ENCODE measurements at regions not wholly inside any gene's neighbourhood (a gene's known extent, or its start where the extent isn't known, plus 50 kb on each side); places are given as distances from the start of the nearest gene placed in this dataset.

- Mint-ChIP-seq H3K27ac (no peak overlapping the region), H3K9me3 (peaks cover 3% of the 10 kb centered on the region), H3K4me3 (no peak overlapping the region), H3K27me3 (peaks cover 2% of the 10 kb centered on the region), H3K36me3 (ENCODE audit: low read depth) (no peaks in the 10 kb centered on the region), H3K4me1 (no peaks in the 10 kb centered on the region)
- ChIA-PET POLR2A (no interaction called here), CTCF (no interaction called here)
- no peak for DNase-seq
These were observed 610.6 kb upstream of the CFAP20DC start for GRCh38 chr3:59660376-59660775.

DNA sequence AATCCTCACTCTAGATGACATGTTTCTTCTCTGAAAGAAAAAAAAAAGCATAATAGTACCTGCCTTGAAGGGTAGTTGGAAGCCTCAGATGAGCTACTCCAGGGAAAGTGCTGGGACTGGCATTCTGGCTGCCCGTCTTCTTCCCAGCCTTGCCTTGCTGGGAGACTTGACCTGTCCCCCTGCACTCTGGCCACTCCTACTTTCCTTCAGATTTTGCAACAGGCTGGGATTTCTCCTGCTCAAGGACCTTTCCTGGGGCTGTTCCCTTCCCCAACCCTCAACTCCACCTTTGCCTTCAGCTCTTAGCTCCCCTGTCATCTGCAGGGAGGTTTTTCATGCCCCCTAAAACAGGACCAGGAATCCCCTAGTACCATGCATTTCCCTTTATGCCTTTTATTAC is 609.9 kb upstream of the CFAP20DC start:
- no peak overlapping the region for H3K4me3 Mint-ChIP-seq
- no peaks in the 10 kb centered on the region for H3K4me1 Mint-ChIP-seq
- no peak for DNase-seq
- no peak overlapping the region for H3K27ac Mint-ChIP-seq
- CTCF ChIA-PET: no interaction called here
- H3K9me3 Mint-ChIP-seq: peaks cover 3% of the 10 kb centered on the region
- POLR2A ChIA-PET: no interaction called here
- no peaks in the 10 kb centered on the region for H3K36me3 Mint-ChIP-seq (ENCODE audit: low read depth)
- peaks cover 2% of the 10 kb centered on the region for H3K27me3 Mint-ChIP-seq

DNA sequence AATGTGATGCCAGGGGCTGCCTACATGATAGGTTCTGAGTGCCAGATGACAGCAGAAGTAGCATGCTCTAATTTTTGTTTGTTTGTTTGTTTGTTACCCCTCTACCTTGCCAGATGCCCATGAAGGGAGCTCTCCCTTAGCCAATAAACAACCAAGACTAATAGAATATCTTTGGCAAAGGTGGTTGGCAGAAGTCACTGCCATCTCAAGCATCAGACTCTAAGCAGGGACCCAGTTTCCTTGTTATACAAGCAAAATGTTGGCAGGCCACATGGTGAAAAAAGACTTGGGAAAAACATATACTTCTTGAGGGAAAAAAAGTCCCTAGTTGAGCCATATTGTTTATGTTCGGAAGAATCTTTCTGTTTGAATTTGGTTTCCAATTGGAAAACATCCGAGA is 609.0 kb upstream of the CFAP20DC start:
- ChIA-PET POLR2A (no interaction called here), CTCF (no interaction called here)
- DNase-seq: no peak
- Mint-ChIP-seq H3K9me3 (peaks cover under 1% of the 10 kb centered on the region), H3K4me1 (no peaks in the 10 kb centered on the region), H3K36me3 (ENCODE audit: low read depth) (no peaks in the 10 kb centered on the region), H3K4me3 (no peak overlapping the region), H3K27ac (no peak overlapping the region), H3K27me3 (peaks cover 2% of the 10 kb centered on the region)

DNA sequence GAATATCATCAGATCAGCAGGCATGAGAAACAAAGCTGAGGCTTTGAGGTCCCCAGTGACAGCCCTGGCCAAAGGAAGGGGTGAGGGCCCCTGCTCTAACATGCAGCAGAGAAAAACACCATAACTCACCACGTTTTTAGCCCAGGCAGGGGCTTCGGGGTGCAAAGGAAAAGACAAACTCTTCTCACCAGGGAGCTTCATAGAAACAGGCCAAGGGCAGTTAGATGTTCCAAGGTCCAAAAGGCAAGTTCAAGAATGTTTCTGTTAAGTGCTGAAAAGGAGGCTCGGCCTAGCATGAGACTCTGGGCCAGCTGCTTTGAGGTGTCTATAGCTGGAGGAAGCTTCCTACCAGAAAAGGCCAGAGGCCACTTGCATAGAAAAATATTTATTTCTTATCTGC is 608.4 kb upstream of the CFAP20DC start:
- no peaks in the 10 kb centered on the region for H3K36me3 Mint-ChIP-seq (ENCODE audit: low read depth)
- POLR2A ChIA-PET: no interaction called here
- CTCF ChIA-PET: no interaction called here
- peak overlapping the region; percentile 5 for H3K27ac Mint-ChIP-seq
- no peak overlapping the region for H3K4me3 Mint-ChIP-seq
- no peaks in the 10 kb centered on the region for H3K4me1 Mint-ChIP-seq
- peaks cover 2% of the 10 kb centered on the region for H3K27me3 Mint-ChIP-seq
- no peak for DNase-seq
- H3K9me3 Mint-ChIP-seq: no peaks in the 10 kb centered on the region

- POLR2A ChIA-PET: no interaction called here
- DNase-seq: no peak
These were observed 605.7 kb upstream of the CFAP20DC start for GRCh38 chr3:59655418-59656015.

GRCh38 chr3:59654480-59655417 is 604.9 kb upstream of the CFAP20DC start:
- CTCF ChIA-PET: no interaction called here
- POLR2A ChIA-PET: no interaction called here
- no peak overlapping the region for H3K4me3 Mint-ChIP-seq

More at GRCh38 chr3:59655418-59656015, 605.7 kb upstream of the CFAP20DC start:
- Mint-ChIP-seq H3K4me3 (no peak overlapping the region), H3K27me3 (peaks cover 4% of the 10 kb centered on the region), H3K4me1 (no peaks in the 10 kb centered on the region), H3K36me3 (ENCODE audit: low read depth) (peaks cover 4% of the 10 kb centered on the region), H3K27ac (no peak overlapping the region), H3K9me3 (peaks cover 5% of the 10 kb centered on the region)
- CTCF ChIA-PET: no interaction called here

DNA sequence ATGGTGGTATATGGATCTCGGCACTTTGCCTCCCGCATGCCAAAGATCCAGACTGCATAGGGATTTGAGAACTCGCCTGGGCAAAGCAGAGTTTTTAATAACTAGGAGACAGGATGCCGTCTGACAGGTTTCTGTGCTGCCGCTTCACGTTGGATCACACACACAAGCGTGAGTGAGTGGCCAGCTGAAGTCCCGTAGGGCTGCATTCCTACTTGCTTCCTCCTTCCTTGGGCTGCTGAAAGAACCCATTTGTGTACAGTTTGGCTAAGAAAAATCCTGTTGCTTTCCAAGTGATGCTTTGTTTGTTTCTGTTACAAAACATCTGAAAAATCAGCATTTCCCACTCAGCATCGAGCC is 604.3 kb upstream of the CFAP20DC start:
- no peak for DNase-seq
- ChIA-PET CTCF (no interaction called here), POLR2A (no interaction called here)
- H3K36me3 Mint-ChIP-seq (ENCODE audit: low read depth): peaks cover 5% of the 10 kb centered on the region
- no peak overlapping the region for H3K27ac Mint-ChIP-seq
- peaks cover 16% of the 10 kb centered on the region for H3K9me3 Mint-ChIP-seq
- no peak overlapping the region for H3K4me3 Mint-ChIP-seq
- no peaks in the 10 kb centered on the region for H3K4me1 Mint-ChIP-seq
- H3K27me3 Mint-ChIP-seq: peaks cover 8% of the 10 kb centered on the region

More at GRCh38 chr3:59654480-59655417, 604.9 kb upstream of the CFAP20DC start:
- Mint-ChIP-seq H3K27me3 (peaks cover 7% of the 10 kb centered on the region), H3K4me1 (no peaks in the 10 kb centered on the region), H3K27ac (no peak overlapping the region), H3K36me3 (ENCODE audit: low read depth) (peaks cover 5% of the 10 kb centered on the region), H3K9me3 (peaks cover 11% of the 10 kb centered on the region)
- no peak for DNase-seq

- peaks cover 8% of the 10 kb centered on the region for H3K27me3 Mint-ChIP-seq
- no peak overlapping the region for H3K4me3 Mint-ChIP-seq
- ChIA-PET CTCF (no interaction called here), POLR2A (no interaction called here)
- H3K4me1 Mint-ChIP-seq: no peaks in the 10 kb centered on the region
- peaks cover 19% of the 10 kb centered on the region for H3K9me3 Mint-ChIP-seq
- H3K27ac Mint-ChIP-seq: no peak overlapping the region
- no peak for DNase-seq
- H3K36me3 Mint-ChIP-seq (ENCODE audit: low read depth): peaks cover 5% of the 10 kb centered on the region
These were observed 603.7 kb upstream of the CFAP20DC start for GRCh38 chr3:59653405-59654122.

- ChIA-PET CTCF (interaction anchor here (0.5 kb wide), 1 partner anchor 199 kb away, joined by 3 read pairs; no protein-coding TSS in a partner anchor), POLR2A (interaction anchor here (0.5 kb wide), 1 partner anchor 56 kb away, joined by 3 read pairs; no protein-coding TSS in a partner anchor)
- Mint-ChIP-seq H3K27me3 (peaks cover 13% of the 10 kb centered on the region), H3K9me3 (peaks cover 16% of the 10 kb centered on the region), H3K4me1 (no peaks in the 10 kb centered on the region), H3K27ac (no peak overlapping the region), H3K4me3 (no peak overlapping the region), H3K36me3 (ENCODE audit: low read depth) (no peaks in the 10 kb centered on the region)
- no peak for DNase-seq
These were observed 594.9 kb upstream of the CFAP20DC start for GRCh38 chr3:59644479-59645402.

DNA sequence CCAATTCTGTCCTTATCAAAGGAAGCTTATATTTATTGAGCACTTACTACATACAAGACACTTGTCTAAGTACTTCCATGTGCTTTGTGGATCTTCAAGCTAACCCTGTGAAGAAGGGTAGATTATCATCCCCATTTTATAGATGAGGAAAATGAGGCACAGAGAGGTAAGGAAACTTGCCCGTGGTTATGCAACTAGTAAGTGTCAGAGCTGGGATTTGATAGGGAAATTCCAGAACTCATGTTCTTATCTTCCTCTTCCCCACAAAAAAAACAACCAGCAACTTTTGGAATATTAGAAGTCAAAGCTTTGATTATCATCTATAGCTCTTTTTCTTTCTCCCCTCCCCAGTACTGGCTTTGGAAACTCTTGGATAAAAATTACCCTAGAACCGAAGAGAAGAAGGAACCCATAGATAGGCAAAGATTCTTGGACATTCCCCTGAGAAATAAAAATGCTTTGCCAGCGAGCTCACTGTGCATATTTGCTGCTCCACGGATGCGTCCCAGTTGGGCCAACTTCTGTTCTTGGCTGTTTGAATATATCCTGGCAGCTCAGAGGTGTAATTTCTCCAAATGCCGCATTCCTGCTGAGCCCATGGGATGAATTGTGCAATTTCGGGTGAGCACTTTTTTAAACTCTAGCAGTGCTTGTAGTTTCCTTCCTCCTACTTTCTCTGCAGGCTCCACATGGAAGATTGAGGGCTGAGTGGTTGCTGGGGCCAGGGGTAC is 591.5 kb upstream of the CFAP20DC start:
- POLR2A ChIA-PET: no interaction called here
- H3K4me3 Mint-ChIP-seq: no peak overlapping the region
- DNase-seq: no peak
- H3K4me1 Mint-ChIP-seq: no peaks in the 10 kb centered on the region
- CTCF ChIA-PET: no interaction called here
- no peak overlapping the region for H3K27ac Mint-ChIP-seq
- H3K27me3 Mint-ChIP-seq: peaks cover 13% of the 10 kb centered on the region
- H3K9me3 Mint-ChIP-seq: no peaks in the 10 kb centered on the region
- H3K36me3 Mint-ChIP-seq (ENCODE audit: low read depth): no peaks in the 10 kb centered on the region

- POLR2A ChIA-PET: no interaction called here
- Mint-ChIP-seq H3K9me3 (peaks cover 4% of the 10 kb centered on the region), H3K4me3 (no peak overlapping the region), H3K27ac (no peak overlapping the region), H3K36me3 (ENCODE audit: low read depth) (no peaks in the 10 kb centered on the region), H3K27me3 (no peaks in the 10 kb centered on the region), H3K4me1 (no peaks in the 10 kb centered on the region)
- no peak for DNase-seq
- CTCF ChIA-PET: no interaction called here
These were observed 583.1 kb upstream of the CFAP20DC start for GRCh38 chr3:59632760-59633573.
